ENCODE measurements at regions not wholly inside any gene's neighbourhood (a gene's known extent, or its start where the extent isn't known, plus 50 kb on each side); places are given as distances from the start of the nearest gene placed in this dataset.

DNA sequence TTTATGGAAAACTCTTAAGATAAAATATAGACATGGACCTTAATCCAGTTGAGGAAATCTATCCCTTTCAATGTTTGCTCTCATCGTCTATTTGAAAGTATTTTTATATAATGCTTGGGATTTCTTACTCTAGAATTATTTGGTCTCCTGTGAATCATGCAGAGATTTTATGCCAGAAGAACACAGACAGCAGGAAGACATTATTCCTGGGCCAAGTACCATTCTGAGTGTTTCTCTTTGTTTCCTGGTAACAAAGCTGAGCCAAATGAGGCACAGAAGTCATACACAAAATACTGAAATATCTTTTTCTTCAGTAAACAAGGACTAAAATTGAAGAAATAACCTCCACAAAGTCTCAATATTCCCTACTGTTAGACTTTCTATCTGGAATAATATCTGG is 538.2 kb upstream of the EYS start:
- H3K9me3 Mint-ChIP-seq: peaks cover 5% of the 10 kb centered on the region
- ChIA-PET POLR2A (no interaction called here), CTCF (no interaction called here)
- H3K27ac Mint-ChIP-seq: no peak overlapping the region
- no peak for DNase-seq
- H3K27me3 Mint-ChIP-seq: no peaks in the 10 kb centered on the region
- no peaks in the 10 kb centered on the region for H3K4me1 Mint-ChIP-seq
- no peak overlapping the region for H3K4me3 Mint-ChIP-seq
- H3K36me3 Mint-ChIP-seq (ENCODE audit: low read depth): no peaks in the 10 kb centered on the region

DNA sequence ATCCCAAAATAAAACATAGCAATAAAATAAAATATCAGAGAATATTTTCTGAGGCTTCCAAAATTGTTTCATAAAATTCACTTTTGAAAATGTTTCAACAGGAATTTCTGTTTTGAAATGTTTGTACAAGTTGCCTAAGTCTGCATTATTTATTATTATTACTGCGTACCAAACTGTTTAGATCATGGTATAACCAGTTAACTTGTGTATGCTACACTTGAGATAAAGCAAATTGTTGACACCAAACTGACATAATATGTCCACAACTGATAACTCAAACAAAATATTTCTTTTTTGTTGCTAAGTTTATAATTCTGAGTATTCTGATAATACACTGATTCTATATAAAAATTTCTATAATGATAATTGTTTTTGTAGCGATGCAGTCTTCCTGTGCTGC is 531.8 kb upstream of the EYS start:
- Mint-ChIP-seq H3K9me3 (no peaks in the 10 kb centered on the region), H3K36me3 (ENCODE audit: low read depth) (no peaks in the 10 kb centered on the region), H3K4me3 (no peak overlapping the region), H3K27ac (no peak overlapping the region), H3K27me3 (no peaks in the 10 kb centered on the region), H3K4me1 (no peaks in the 10 kb centered on the region)
- DNase-seq: no peak
- ChIA-PET POLR2A (no interaction called here), CTCF (no interaction called here)

DNA sequence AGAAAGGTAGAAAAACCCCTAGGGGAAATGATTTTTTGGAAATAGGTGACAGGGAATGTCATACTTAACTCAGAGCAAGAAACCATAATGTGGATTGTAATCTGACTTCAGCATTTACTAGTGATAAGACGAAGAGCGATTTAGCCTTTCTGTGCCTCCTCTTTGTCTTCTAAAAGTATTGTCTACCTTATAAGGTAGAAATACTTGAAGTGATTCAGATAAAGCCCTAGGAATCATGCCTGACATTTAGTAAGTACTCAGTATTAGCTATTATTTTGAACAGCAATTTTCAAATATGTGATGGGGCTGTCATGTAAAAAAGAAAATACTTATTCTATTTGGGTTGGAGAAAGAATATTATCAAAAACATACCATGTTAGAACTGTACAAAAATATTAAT is 525.9 kb upstream of the EYS start:
- Mint-ChIP-seq H3K36me3 (ENCODE audit: low read depth) (no peaks in the 10 kb centered on the region), H3K27me3 (no peaks in the 10 kb centered on the region), H3K4me3 (no peak overlapping the region), H3K9me3 (peaks cover 2% of the 10 kb centered on the region), H3K4me1 (no peaks in the 10 kb centered on the region), H3K27ac (no peak overlapping the region)
- POLR2A ChIA-PET: no interaction called here
- no peak for DNase-seq
- CTCF ChIA-PET: no interaction called here

DNA sequence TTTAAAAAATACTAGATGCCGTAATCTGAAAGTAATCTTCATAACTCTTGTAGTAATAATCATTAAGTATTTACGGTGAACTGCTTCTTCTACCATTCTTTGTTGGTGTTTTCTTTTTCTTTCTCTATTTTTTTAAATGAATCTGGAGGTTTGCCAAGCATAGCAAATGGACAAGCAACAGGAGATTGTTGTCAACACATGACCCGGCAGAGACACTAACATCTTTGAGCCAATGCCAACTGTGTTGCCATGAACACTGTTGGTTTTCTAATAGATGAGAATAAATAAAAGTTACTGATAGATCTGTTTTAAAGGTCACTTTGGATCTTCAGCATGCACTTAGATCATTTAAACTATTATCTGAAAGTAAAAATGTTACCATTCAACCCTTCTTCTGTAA is 523.6 kb upstream of the EYS start:
- Mint-ChIP-seq H3K36me3 (ENCODE audit: low read depth) (no peaks in the 10 kb centered on the region), H3K4me1 (no peaks in the 10 kb centered on the region), H3K4me3 (no peak overlapping the region), H3K27me3 (no peaks in the 10 kb centered on the region), H3K27ac (no peak overlapping the region), H3K9me3 (peaks cover 2% of the 10 kb centered on the region)
- DNase-seq: no peak
- CTCF ChIA-PET: no interaction called here
- POLR2A ChIA-PET: no interaction called here

DNA sequence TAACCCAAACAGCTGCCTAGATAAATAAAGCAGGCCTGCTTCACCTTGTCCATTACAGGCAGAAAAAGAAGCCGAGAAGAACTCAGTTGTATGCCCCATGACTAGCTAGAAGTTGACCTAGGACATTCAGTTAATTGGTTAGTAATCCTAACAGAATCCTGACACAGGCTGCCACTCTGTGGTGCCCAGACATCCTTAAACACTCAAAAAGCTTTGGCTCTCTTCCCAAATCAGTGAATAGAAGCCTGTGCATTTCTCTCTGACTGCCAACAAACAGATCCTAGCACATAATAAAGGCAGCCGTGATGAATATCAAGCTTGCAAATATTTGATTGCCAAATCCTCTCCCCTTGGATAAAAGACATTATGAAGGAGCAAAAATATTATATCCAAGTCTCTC is 519.1 kb upstream of the EYS start:
- H3K4me1 Mint-ChIP-seq: no peaks in the 10 kb centered on the region

DNA sequence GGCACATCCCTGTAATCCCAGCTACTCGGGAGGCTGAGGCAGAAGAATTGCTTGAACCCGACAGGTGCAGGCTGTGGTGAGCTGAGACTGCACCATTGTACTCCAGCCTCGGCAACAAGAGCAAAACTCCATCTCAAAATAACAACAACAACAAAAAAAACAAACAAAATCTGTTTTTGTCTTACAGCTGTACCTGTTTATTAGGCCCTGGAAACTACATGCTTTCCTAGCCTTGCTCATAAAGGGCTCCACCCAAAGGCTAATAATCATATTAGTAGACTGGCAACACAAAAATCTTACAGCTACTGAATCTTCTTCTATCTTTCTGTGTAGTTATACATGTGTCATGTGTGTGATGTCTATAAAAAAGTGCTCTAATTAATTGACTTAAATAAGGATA is 503.9 kb upstream of the EYS start:
- Mint-ChIP-seq H3K27me3 (no peaks in the 10 kb centered on the region), H3K4me3 (no peak overlapping the region), H3K36me3 (ENCODE audit: low read depth) (no peaks in the 10 kb centered on the region), H3K4me1 (no peaks in the 10 kb centered on the region), H3K27ac (no peak overlapping the region), H3K9me3 (peaks cover 23% of the 10 kb centered on the region)
- DNase-seq: no peak
- ChIA-PET POLR2A (no interaction called here), CTCF (no interaction called here)

More for the DNA sequence above, 519.1 kb upstream of the EYS start:
- Mint-ChIP-seq H3K9me3 (no peaks in the 10 kb centered on the region), H3K36me3 (ENCODE audit: low read depth) (no peaks in the 10 kb centered on the region), H3K27ac (no peak overlapping the region), H3K4me3 (no peak overlapping the region), H3K27me3 (no peaks in the 10 kb centered on the region)
- POLR2A ChIA-PET: no interaction called here
- no peak for DNase-seq
- CTCF ChIA-PET: no interaction called here

DNA sequence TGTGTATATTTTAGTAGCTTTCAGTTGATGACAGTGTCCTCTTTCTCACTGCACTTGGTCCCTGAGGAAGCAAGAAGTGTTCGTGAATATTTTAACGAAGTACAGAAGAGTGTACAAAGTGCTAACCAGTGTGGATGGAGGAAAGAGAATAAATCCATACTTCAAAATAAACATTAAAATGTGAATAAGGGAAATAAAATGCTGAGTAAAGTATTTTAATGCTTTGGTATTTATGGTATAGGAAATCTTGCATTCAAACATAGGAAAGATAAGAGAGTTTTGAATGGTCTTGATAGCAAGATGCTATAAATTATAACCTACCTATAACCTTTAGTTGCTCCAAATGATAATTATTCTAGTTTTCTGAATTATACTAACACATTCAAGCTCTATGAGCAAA is 493.4 kb upstream of the EYS start:
- Mint-ChIP-seq H3K4me1 (no peaks in the 10 kb centered on the region), H3K9me3 (no peaks in the 10 kb centered on the region), H3K36me3 (ENCODE audit: low read depth) (no peaks in the 10 kb centered on the region), H3K27me3 (no peaks in the 10 kb centered on the region), H3K4me3 (no peak overlapping the region), H3K27ac (no peak overlapping the region)
- DNase-seq: no peak
- ChIA-PET POLR2A (no interaction called here), CTCF (no interaction called here)

DNA sequence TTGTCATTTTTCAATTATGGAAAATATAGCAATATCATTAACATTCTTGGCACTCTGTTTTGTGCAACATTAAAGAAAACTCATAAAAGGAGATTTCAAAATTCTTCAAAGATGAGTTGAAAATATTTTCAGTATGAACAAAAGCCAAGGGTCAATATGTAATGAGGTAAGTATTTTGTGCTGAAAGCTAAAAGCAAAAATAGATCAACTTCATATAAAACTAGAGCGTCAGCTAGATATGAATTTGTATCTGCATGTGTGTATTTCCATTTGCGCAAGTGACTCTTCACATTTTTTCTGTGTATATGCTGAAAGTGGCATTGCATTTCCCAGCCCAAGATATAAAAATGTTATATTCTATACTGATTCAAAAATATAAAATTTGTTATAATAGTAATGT is 492.1 kb upstream of the EYS start:
- no peaks in the 10 kb centered on the region for H3K4me1 Mint-ChIP-seq
- H3K27me3 Mint-ChIP-seq: no peaks in the 10 kb centered on the region
- CTCF ChIA-PET: no interaction called here
- no peak overlapping the region for H3K27ac Mint-ChIP-seq
- H3K4me3 Mint-ChIP-seq: no peak overlapping the region
- DNase-seq: no peak
- no peaks in the 10 kb centered on the region for H3K36me3 Mint-ChIP-seq (ENCODE audit: low read depth)
- POLR2A ChIA-PET: no interaction called here
- H3K9me3 Mint-ChIP-seq: no peaks in the 10 kb centered on the region

DNA sequence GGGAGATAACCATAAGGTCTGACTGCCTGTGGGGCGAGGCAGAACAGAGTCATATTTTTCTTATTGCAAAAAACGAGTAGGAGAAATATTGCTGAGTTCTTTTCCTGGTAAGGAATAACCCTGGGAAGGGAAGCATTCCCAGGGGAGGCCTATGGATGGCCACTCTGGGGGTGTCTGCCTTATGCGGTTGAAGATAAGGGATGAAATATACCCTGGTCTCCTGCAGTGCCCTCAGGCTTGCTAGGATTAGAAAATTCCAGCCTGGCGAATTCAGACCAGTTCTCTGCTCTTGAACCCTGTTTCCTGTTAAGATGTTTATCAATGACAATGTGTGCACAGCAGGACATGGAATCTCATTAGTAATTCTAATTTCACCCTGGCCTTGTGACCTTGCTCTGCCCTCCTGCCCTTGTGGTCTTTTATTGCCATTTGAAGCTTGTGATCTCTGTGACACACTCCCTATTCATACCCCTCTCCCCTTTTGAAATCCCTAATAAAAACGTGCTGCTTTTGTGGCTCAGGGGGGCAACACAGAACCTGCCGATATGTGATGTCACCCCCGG is 491.1 kb upstream of the EYS start:
- no peak for DNase-seq
- Mint-ChIP-seq H3K36me3 (ENCODE audit: low read depth) (no peaks in the 10 kb centered on the region), H3K4me3 (no peak overlapping the region), H3K27me3 (no peaks in the 10 kb centered on the region), H3K27ac (no peak overlapping the region), H3K4me1 (no peaks in the 10 kb centered on the region), H3K9me3 (peaks cover 2% of the 10 kb centered on the region)
- POLR2A ChIA-PET: no interaction called here
- CTCF ChIA-PET: no interaction called here

DNA sequence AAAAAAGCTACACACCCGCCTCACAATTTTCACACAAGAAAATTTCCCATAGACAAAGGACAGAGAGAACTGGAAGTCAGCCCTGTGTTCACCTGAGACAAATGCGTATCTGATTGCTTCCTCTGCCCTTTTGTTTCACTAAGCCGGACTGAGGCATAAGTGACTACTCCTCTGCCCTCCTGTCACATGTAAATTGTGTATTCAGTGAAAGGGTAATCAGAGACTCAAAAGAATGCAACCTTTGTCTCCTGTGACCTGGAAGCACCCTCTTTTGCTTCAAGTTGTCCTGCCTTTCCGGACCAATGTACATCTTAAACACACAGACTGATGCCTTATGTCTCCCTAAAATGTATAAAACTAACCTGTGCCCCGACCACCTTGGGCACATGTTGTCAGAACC is 483.8 kb upstream of the EYS start:
- CTCF ChIA-PET: no interaction called here
- Mint-ChIP-seq H3K4me1 (no peaks in the 10 kb centered on the region), H3K27ac (no peak overlapping the region), H3K36me3 (ENCODE audit: low read depth) (no peaks in the 10 kb centered on the region), H3K27me3 (no peaks in the 10 kb centered on the region), H3K4me3 (no peak overlapping the region), H3K9me3 (peaks cover 2% of the 10 kb centered on the region)
- POLR2A ChIA-PET: no interaction called here
- no peak for DNase-seq

DNA sequence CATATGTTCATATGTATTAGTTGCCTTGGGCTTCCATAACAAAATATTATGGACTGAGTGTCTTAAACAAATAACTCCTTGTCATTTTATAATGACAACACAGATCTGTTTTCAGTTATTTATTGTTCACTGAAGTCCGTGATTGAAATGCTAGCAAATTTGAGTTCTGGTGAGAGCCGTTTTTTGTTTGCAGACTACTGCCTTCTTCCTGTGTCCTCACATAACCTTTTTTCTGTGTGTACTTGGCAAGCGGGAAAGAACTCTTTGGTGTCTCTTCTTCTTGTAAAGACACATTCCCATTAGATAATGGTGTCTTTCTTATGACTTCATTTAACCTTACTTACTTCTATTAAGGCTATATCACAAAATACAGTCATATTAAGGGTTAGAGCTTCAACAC is 482.9 kb upstream of the EYS start:
- DNase-seq: no peak
- ChIA-PET CTCF (no interaction called here), POLR2A (no interaction called here)
- H3K27ac Mint-ChIP-seq: no peak overlapping the region
- H3K4me3 Mint-ChIP-seq: no peak overlapping the region
- H3K27me3 Mint-ChIP-seq: no peaks in the 10 kb centered on the region
- no peaks in the 10 kb centered on the region for H3K4me1 Mint-ChIP-seq
- peaks cover 2% of the 10 kb centered on the region for H3K9me3 Mint-ChIP-seq
- H3K36me3 Mint-ChIP-seq (ENCODE audit: low read depth): no peaks in the 10 kb centered on the region

DNA sequence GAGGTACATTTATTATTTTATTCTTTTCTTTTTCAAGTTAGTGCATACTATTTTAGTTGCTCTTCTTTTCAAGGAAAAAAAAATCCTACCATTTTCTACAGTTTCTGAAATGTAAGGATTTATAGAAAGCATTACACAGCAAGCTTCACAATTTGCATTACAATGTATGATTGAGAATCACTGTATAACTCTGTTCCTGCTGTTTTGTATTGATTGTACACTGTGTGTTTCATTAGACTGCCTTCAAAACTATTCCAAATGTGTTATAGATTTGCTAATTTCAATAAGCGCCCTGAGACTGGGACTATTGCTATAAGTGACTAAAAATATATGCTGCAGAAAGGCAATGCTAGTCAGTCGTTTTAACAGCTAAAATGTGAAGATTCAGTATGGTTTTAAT is 479.7 kb upstream of the EYS start:
- no peak overlapping the region for H3K4me3 Mint-ChIP-seq
- ChIA-PET POLR2A (no interaction called here), CTCF (no interaction called here)
- H3K27me3 Mint-ChIP-seq: no peaks in the 10 kb centered on the region
- H3K9me3 Mint-ChIP-seq: no peaks in the 10 kb centered on the region
- DNase-seq: no peak
- H3K4me1 Mint-ChIP-seq: no peaks in the 10 kb centered on the region
- H3K36me3 Mint-ChIP-seq (ENCODE audit: low read depth): no peaks in the 10 kb centered on the region
- no peak overlapping the region for H3K27ac Mint-ChIP-seq

DNA sequence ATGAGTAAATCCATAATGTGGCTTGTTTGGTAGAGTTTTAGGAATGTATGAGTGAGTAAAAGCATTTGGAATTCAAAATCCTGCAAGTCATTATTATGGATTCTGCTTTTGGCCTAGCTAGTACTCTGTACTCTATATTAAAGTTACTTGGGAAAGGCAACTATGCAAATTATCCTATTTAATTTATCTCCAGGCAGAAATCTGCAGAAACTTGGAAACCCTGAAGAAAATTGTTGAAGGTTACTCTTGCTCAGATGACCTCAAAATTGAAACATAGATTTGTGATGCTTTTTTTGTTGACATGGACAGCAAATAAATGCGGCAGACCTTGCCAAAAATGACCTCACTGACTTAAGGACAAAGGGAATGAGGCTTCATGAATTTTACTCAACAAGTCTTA is 477.1 kb upstream of the EYS start:
- no peaks in the 10 kb centered on the region for H3K36me3 Mint-ChIP-seq (ENCODE audit: low read depth)
- ChIA-PET CTCF (no interaction called here), POLR2A (no interaction called here)
- DNase-seq: no peak
- H3K27ac Mint-ChIP-seq: no peak overlapping the region
- peaks cover 4% of the 10 kb centered on the region for H3K9me3 Mint-ChIP-seq
- H3K27me3 Mint-ChIP-seq: no peaks in the 10 kb centered on the region
- H3K4me3 Mint-ChIP-seq: no peak overlapping the region
- H3K4me1 Mint-ChIP-seq: no peaks in the 10 kb centered on the region

DNA sequence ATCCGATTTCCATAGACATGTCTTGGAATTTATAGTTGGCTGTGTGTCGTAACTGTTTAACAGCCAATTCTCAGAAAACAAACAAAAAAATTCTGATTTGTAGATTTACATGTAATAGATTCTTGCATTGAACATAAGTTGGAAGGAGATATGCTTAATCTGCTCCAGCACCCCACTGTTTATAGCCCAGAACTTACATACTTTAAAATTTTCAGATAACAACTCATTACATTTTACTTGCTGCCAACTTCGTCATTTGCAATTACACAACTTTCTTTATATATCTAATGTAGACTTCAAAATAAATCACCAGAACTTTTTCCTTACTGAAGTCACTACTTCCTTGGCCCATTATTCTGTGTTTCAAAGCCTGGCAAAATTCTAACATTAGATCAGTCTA is 472.3 kb upstream of the EYS start:
- POLR2A ChIA-PET: no interaction called here
- no peak overlapping the region for H3K27ac Mint-ChIP-seq
- H3K27me3 Mint-ChIP-seq: no peaks in the 10 kb centered on the region
- no peaks in the 10 kb centered on the region for H3K4me1 Mint-ChIP-seq
- H3K4me3 Mint-ChIP-seq: no peak overlapping the region
- no peak for DNase-seq
- peaks cover 7% of the 10 kb centered on the region for H3K9me3 Mint-ChIP-seq
- H3K36me3 Mint-ChIP-seq (ENCODE audit: low read depth): no peaks in the 10 kb centered on the region
- CTCF ChIA-PET: no interaction called here

DNA sequence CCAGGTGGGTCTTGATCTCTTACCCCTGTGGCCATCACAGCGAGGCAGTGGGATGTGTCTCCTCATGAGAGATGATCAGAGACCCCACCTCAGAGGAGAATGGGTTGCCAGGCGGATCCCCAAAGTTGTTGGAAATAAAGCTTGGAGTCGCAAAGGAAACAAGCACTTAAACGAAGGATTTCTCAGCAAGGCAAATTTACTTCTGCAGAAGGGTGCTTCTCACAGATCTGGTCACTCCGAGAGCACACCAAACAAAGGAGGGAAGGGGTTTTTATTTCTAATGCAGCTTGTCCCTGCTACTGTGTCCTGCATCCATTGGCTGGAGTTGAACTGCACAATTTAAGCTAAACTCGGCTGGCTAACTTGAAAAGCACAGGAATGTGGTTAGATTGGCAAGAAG is 466.6 kb upstream of the EYS start:
- no peak overlapping the region for H3K27ac Mint-ChIP-seq
- ChIA-PET CTCF (no interaction called here), POLR2A (no interaction called here)
- H3K9me3 Mint-ChIP-seq: peaks cover 22% of the 10 kb centered on the region
- no peaks in the 10 kb centered on the region for H3K4me1 Mint-ChIP-seq
- no peaks in the 10 kb centered on the region for H3K27me3 Mint-ChIP-seq
- no peaks in the 10 kb centered on the region for H3K36me3 Mint-ChIP-seq (ENCODE audit: low read depth)
- no peak for DNase-seq
- H3K4me3 Mint-ChIP-seq: no peak overlapping the region
